ENCODE measurements at regions not wholly inside any gene's neighbourhood (a gene's known extent, or its start where the extent isn't known, plus 50 kb on each side); places are given as distances from the start of the nearest gene placed in this dataset.
"Not testable (repeated sequence)": the region's sequence is repeated elsewhere in the genome, so short reads cannot be mapped to it uniquely, and the experiment has no call there.

- DNase-seq (ENCODE audit: low spot score), result no peak
- H3K4me1 Mint-ChIP-seq (ENCODE audit: low read depth), result peaks cover 8% of the 10 kb centered on the region
- H3K36me3 Mint-ChIP-seq (ENCODE audit: low read depth), result peaks cover 5% of the 10 kb centered on the region
- no peak overlapping the region for H3K27ac Mint-ChIP-seq (ENCODE audit: unreplicated experiment)
- H3K27me3 Mint-ChIP-seq (ENCODE audit: low read depth), result no peaks in the 10 kb centered on the region
- no peak overlapping the region for H3K4me3 Mint-ChIP-seq (ENCODE audit: unreplicated experiment)
- H3K9me3 Mint-ChIP-seq (ENCODE audit: low read depth), result no peaks in the 10 kb centered on the region
- TF ChIP-seq CTCF (IDR thresholded peaks at IDR 0.05), result no peak
These were observed 175.1 kb downstream of the SLC38A4 start for GRCh38 chr12:46650688-46651087.

- H3K27me3 Mint-ChIP-seq (ENCODE audit: low read depth), result no peaks in the 10 kb centered on the region
These were observed 176.4 kb downstream of the SLC38A4 start for GRCh38 chr12:46649433-46649832.

GRCh38 chr12:46647034-46647433 lies 178.8 kb downstream of the SLC38A4 start:
- no peak for TF ChIP-seq CTCF (IDR thresholded peaks at IDR 0.05)
- Mint-ChIP-seq H3K27ac (ENCODE audit: unreplicated experiment) (no peak overlapping the region), H3K4me1 (ENCODE audit: low read depth) (peaks cover 8% of the 10 kb centered on the region), H3K27me3 (ENCODE audit: low read depth) (no peaks in the 10 kb centered on the region), H3K9me3 (ENCODE audit: low read depth) (peaks cover 14% of the 10 kb centered on the region), H3K36me3 (ENCODE audit: low read depth) (peaks cover 2% of the 10 kb centered on the region), H3K4me3 (ENCODE audit: unreplicated experiment) (no peak overlapping the region)
- no peak for DNase-seq (ENCODE audit: low spot score)

More at GRCh38 chr12:46649433-46649832, 176.4 kb downstream of the SLC38A4 start:
- Mint-ChIP-seq H3K4me3 (ENCODE audit: unreplicated experiment) (no peak overlapping the region), H3K36me3 (ENCODE audit: low read depth) (peaks cover 4% of the 10 kb centered on the region), H3K4me1 (ENCODE audit: low read depth) (peaks cover 8% of the 10 kb centered on the region), H3K27ac (ENCODE audit: unreplicated experiment) (no peak overlapping the region), H3K9me3 (ENCODE audit: low read depth) (no peaks in the 10 kb centered on the region)
- no peak for TF ChIP-seq CTCF (IDR thresholded peaks at IDR 0.05)
- DNase-seq (ENCODE audit: low spot score), result no peak

- H3K4me1 Mint-ChIP-seq (ENCODE audit: low read depth); H3K4me3 Mint-ChIP-seq (ENCODE audit: unreplicated experiment); H3K27me3 Mint-ChIP-seq (ENCODE audit: low read depth); DNase-seq (ENCODE audit: low spot score); H3K27ac Mint-ChIP-seq (ENCODE audit: unreplicated experiment): not testable (repeated sequence)
- Mint-ChIP-seq H3K9me3 (ENCODE audit: low read depth) (peaks cover 51% of the 10 kb centered on the region), H3K36me3 (ENCODE audit: low read depth) (peaks cover 31% of the 10 kb centered on the region)
These were observed 184.1 kb downstream of the SLC38A4 start for GRCh38 chr12:46641649-46642048.

- Mint-ChIP-seq H3K4me3 (ENCODE audit: unreplicated experiment) (no peak overlapping the region), H3K36me3 (ENCODE audit: low read depth) (peaks cover 26% of the 10 kb centered on the region), H3K9me3 (ENCODE audit: low read depth) (peaks cover 47% of the 10 kb centered on the region), H3K4me1 (ENCODE audit: low read depth) (peaks cover 12% of the 10 kb centered on the region), H3K27me3 (ENCODE audit: low read depth) (no peaks in the 10 kb centered on the region), H3K27ac (ENCODE audit: unreplicated experiment) (no peak overlapping the region)
- no peak for TF ChIP-seq CTCF (IDR thresholded peaks at IDR 0.05)
- DNase-seq (ENCODE audit: low spot score), result no peak
These were observed 190.0 kb downstream of the SLC38A4 start for GRCh38 chr12:46635818-46636217.

Measured in chondrocyte (in vitro differentiated cells).